HFFc6 (cell line): ENCODE measurements at regions not wholly inside any gene's neighbourhood (a gene's known extent, or its start where the extent isn't known, plus 50 kb on each side); places are given as distances from the start of the nearest gene placed in this dataset.

ENCODE experiments used
- DNase-seq: peaks from one replicate; pipeline ENCODE4 v3.0.0-alpha.2; 2018
- H3K27ac Mint-ChIP-seq: 2 replicates; pipeline ENCODE4 v1.8.0; 2020; ENCODE audit warnings: mild to moderate bottlenecking, mixed read lengths
- H3K27me3 Mint-ChIP-seq: 2 replicates; pipeline ENCODE4 v1.8.0; 2021; ENCODE audit warnings: mild to moderate bottlenecking, moderate library complexity, mixed read lengths; ENCODE audit not compliant: insufficient read depth
- H3K36me3 Mint-ChIP-seq: 2 replicates; pipeline ENCODE4 v1.8.0; 2021; ENCODE audit warnings: low read depth, mixed read lengths
- H3K4me1 Mint-ChIP-seq: 2 replicates; pipeline ENCODE4 v1.8.0; 2020; ENCODE audit warnings: low read depth, mixed read lengths
- H3K4me3 Mint-ChIP-seq: 2 replicates; pipeline ENCODE4 v1.8.0; 2020; ENCODE audit warnings: mild to moderate bottlenecking, moderate library complexity, mixed read lengths
- H3K9me3 Mint-ChIP-seq: 2 replicates; pipeline ENCODE4 v1.8.0; 2020; ENCODE audit warnings: mild to moderate bottlenecking, mixed read lengths
- TF ChIP-seq, protein P1 (sequence below): fragments of 200-600 bp; sonication (generic); IDR thresholded peaks from 2 replicates; pipeline ENCODE4 v1.5.0; 2021; ENCODE audit warnings: antibody characterized with exemption, mild to moderate bottlenecking

DNA sequence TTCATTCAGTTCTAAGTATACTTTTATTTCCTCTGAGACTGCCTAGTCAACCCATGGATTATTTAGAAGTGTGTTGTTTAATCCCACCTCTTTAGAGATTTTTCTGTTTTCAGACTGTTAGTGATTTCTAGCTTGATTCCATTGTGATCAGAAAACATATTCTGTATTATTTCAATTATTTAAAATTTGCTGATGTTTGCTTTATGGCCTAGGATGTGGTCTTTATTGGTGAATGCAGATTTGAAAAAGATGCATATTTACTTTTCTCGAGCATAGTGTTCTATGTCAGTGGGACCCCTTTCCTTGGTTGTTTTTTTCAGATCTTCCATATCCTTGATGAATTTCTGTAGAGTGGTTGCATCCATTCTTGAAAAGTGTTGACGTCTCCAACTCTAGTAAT lies 487.2 kb upstream of the HS6ST1 start:
- no peaks in the 10 kb centered on the region for H3K36me3 Mint-ChIP-seq
- no peak overlapping the region for H3K4me3 Mint-ChIP-seq
- H3K4me1 Mint-ChIP-seq = no peaks in the 10 kb centered on the region
- peaks cover 28% of the 10 kb centered on the region for H3K9me3 Mint-ChIP-seq
- H3K27ac Mint-ChIP-seq = no peak overlapping the region
- TF ChIP-seq, protein P1, sequence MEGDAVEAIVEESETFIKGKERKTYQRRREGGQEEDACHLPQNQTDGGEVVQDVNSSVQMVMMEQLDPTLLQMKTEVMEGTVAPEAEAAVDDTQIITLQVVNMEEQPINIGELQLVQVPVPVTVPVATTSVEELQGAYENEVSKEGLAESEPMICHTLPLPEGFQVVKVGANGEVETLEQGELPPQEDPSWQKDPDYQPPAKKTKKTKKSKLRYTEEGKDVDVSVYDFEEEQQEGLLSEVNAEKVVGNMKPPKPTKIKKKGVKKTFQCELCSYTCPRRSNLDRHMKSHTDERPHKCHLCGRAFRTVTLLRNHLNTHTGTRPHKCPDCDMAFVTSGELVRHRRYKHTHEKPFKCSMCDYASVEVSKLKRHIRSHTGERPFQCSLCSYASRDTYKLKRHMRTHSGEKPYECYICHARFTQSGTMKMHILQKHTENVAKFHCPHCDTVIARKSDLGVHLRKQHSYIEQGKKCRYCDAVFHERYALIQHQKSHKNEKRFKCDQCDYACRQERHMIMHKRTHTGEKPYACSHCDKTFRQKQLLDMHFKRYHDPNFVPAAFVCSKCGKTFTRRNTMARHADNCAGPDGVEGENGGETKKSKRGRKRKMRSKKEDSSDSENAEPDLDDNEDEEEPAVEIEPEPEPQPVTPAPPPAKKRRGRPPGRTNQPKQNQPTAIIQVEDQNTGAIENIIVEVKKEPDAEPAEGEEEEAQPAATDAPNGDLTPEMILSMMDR = no peak
- no peaks in the 10 kb centered on the region for H3K27me3 Mint-ChIP-seq
- DNase-seq = no peak

DNA sequence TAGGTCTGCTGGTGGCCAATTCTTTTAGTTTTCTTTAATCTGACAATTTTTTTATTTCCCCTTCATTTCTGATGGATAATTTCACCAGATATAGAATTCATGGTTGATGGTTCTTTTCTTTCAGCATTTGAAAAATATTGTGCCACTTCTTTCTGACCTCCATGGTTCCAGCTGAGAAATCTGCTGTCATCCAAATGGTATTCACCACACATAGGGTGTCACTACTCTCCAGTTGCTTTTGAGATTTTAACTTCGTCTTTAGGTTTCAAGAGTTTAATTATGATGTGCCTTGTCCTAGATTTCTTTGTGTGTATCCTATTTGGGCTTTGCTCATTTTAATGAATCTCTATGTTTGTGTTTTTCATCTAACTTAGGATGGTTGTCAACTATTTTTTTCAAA lies 488.6 kb upstream of the HS6ST1 start:
- no peaks in the 10 kb centered on the region for H3K4me1 Mint-ChIP-seq
- no peak overlapping the region for H3K27ac Mint-ChIP-seq
- DNase-seq = no peak
- no peaks in the 10 kb centered on the region; the same call in 1 of the 2 replicates for H3K27me3 Mint-ChIP-seq
- peaks cover 27% of the 10 kb centered on the region for H3K9me3 Mint-ChIP-seq
- no peak overlapping the region for H3K4me3 Mint-ChIP-seq
- no peaks in the 10 kb centered on the region for H3K36me3 Mint-ChIP-seq
- TF ChIP-seq, protein P1 = no peak

DNA sequence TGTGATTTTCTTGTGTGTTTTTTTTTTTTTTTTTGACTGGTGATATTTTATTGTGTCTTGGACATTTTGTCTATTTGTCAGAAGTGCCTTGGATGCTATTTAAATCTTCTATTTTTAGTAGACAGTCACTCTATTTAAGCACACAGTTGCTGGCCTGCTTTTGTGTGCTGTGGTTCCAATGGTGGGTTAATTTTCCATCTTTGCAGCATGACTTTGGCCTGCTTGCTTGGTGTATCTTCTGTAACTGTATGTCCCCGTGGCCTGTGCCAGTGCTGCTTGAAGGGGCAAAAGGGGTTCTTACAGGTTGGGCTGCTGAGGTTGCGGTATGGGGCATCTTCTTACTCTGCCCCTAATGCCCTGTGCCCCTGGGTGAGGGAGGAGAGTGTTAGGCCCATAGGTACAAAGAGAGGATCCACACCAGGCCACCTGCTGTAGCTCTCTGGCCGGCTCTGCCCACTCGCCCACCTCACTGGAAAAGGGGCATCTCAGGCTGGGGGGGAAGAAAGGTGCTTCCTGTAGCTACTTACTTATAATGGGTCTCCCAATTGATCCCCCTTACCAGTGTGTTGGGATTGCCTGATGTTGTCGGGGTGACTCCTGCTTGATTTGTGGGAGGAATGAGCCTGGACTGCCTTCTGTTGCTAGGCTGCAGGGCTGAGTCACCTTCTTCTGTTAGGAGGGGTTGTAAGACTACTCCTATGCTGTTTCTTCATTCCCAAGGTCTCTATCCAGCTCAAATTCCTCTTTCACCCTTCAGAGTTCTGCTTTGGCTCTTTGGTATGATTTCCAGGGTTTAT lies 490.0 kb upstream of the HS6ST1 start:
- no peak overlapping the region for H3K27ac Mint-ChIP-seq
- H3K4me1 Mint-ChIP-seq = no peaks in the 10 kb centered on the region
- peaks cover 32% of the 10 kb centered on the region for H3K9me3 Mint-ChIP-seq
- DNase-seq = no peak
- TF ChIP-seq, protein P1 = no peak
- H3K27me3 Mint-ChIP-seq = no peaks in the 10 kb centered on the region; the same call in 1 of the 2 replicates
- H3K4me3 Mint-ChIP-seq = no peak overlapping the region
- no peaks in the 10 kb centered on the region for H3K36me3 Mint-ChIP-seq

DNA sequence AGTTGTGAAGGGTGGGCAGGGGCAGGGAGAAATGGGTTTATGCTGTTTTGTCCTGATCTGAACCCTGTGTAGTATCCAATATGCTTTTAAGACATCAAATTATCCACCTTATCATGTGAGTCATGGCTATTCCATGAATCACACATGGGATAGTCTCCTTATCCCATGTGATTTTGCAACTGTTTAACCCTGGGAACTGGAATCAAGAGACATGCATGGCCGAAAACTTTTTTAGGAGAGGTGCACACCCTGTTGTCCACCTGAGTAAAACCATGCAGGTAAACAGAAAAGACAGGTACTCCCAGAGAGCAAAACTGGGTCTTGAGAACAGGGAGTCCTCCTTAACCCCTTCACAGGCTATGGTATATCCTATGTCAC lies 490.6 kb upstream of the HS6ST1 start:
- Mint-ChIP-seq H3K4me1 (no peaks in the 10 kb centered on the region), H3K27me3 (no peaks in the 10 kb centered on the region; the same call in 1 of the 2 replicates), H3K36me3 (no peaks in the 10 kb centered on the region), H3K9me3 (peaks cover 35% of the 10 kb centered on the region), H3K4me3 (no peak overlapping the region), H3K27ac (no peak overlapping the region)
- TF ChIP-seq, protein P1 = no peak
- no peak for DNase-seq

DNA sequence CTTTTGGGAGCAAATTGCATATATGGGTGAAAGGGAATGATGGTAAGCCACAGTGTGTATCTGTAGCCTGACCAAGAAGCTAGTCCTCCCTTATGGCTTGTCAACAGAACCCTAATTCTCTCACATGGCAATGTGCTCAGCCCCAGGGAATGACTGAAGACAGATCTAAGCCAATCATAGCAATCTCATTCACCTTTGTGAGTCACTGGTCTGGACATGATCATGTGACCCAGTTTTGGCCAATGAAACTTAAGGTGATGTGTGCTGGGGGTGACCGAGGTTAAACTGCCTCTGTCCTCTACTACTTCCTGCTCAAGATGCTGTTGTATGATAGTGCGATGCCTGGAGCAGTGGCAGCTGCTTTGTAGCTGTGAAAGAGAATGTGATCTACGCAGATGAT lies 491.2 kb upstream of the HS6ST1 start:
- no peak for DNase-seq
- no peak overlapping the region for H3K4me3 Mint-ChIP-seq
- no peaks in the 10 kb centered on the region for H3K4me1 Mint-ChIP-seq
- peaks cover 35% of the 10 kb centered on the region for H3K9me3 Mint-ChIP-seq
- no peaks in the 10 kb centered on the region for H3K36me3 Mint-ChIP-seq
- H3K27ac Mint-ChIP-seq = no peak overlapping the region
- TF ChIP-seq, protein P1 = no peak
- H3K27me3 Mint-ChIP-seq = no peaks in the 10 kb centered on the region; the same call in 1 of the 2 replicates
